ENCODE measurements at regions not wholly inside any gene's neighbourhood (a gene's known extent, or its start where the extent isn't known, plus 50 kb on each side); places are given as distances from the start of the nearest gene placed in this dataset.

DNA sequence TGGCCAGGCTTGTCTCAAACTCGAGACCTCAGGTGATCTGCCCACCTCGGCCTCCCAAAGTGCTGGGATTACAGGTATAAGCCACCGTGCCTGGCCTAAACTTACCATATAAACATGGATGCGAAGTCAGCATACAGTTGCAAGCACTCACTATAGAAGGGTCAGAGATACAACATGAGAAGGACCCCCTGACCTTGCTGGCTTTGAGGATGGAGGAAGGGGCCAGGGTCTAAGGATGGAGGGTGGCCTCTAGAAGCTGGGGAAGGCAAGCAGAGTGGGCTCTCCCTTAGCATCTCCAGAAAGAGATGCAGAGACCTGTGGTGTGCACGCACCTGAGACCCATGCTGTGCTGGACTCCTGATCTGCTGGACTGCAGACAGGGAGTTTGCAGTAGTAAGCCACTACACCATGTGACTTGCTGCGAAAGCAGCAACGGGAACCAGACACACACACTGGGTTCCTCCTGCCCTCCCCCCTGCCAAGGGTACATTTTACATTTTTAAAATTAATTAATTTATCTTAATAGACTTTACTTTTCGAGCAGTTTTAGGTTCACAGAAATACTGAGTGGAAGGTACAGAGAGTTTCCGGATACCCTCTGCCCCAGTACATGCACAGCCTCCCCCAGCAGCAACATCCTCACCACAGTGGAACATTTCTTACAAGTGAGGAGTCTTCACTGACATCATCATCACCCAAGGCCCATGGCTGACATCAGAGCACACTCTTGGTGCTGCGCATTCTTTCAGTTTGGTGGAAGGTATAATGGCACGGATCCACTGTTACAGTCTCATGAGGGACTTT, 170.1 kb upstream of the B3GAT1 start:
- H3K36me3 Mint-ChIP-seq: no peaks in the 10 kb centered on the region
- H3K4me3 Mint-ChIP-seq: no peak overlapping the region
- DNase-seq (ENCODE audit: low spot score) (no peak), ATAC-seq (no peak)
- TF ChIP-seq SMAD4 (CRISPR knock-in tag; IDR thresholded peaks at IDR 0.05) (no peak), CREB1 (CRISPR knock-in tag; IDR thresholded peaks at IDR 0.05) (no peak), ESRRA (CRISPR knock-in tag; IDR thresholded peaks at IDR 0.05; ENCODE audit: borderline replicate concordance) (no peak), NR1H2 (CRISPR knock-in tag; IDR thresholded peaks at IDR 0.05) (no peak), HMGA2 (CRISPR knock-in tag; IDR thresholded peaks at IDR 0.05) (no peak), RORB (CRISPR knock-in tag; IDR thresholded peaks at IDR 0.05) (no peak)
- TF ChIP-seq, protein P1, sequence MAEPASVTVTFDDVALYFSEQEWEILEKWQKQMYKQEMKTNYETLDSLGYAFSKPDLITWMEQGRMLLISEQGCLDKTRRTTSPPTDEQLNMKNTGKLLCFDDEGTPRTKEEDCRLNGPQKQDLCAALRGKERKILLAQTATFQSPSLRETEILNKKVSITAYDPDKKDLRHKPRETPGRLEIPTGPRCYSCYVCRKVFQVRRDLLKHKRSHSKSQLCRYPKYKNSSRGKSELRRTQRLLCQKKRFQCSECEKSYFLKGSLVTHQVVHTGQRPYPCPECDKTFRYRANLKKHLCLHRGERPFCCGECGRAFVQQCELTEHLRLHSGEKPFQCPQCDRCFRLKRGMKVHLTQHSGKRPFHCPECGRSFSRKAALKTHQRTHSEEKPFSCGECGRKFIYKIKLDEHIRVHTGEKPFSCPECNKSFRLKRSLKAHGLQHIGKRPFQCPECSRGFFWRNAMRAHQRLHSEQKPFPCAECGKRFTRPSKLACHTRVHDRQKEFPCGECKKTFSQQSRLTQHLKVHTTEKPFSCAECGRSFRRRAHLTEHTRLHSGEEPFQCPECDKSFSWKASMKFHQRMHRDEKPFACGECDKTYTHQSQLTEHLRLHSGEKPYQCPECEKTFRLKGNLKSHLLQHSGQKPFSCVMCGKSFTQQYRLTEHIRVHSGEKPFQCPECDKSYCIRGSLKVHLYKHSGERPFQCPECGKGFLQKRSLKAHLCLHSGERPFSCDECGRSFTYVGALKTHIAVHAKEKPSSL (CRISPR knock-in tag; conservative IDR thresholded peaks at IDR 0.05): no peak
- TF ChIP-seq, protein P2, sequence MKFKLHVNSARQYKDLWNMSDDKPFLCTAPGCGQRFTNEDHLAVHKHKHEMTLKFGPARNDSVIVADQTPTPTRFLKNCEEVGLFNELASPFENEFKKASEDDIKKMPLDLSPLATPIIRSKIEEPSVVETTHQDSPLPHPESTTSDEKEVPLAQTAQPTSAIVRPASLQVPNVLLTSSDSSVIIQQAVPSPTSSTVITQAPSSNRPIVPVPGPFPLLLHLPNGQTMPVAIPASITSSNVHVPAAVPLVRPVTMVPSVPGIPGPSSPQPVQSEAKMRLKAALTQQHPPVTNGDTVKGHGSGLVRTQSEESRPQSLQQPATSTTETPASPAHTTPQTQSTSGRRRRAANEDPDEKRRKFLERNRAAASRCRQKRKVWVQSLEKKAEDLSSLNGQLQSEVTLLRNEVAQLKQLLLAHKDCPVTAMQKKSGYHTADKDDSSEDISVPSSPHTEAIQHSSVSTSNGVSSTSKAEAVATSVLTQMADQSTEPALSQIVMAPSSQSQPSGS (CRISPR knock-in tag; IDR thresholded peaks at IDR 0.05; ENCODE audit: borderline replicate concordance, low read depth): no peak
- TF ChIP-seq, protein P3, sequence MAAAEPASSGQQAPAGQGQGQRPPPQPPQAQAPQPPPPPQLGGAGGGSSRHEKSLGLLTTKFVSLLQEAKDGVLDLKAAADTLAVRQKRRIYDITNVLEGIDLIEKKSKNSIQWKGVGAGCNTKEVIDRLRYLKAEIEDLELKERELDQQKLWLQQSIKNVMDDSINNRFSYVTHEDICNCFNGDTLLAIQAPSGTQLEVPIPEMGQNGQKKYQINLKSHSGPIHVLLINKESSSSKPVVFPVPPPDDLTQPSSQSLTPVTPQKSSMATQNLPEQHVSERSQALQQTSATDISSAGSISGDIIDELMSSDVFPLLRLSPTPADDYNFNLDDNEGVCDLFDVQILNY (CRISPR knock-in tag; IDR thresholded peaks at IDR 0.05): no peak
- H3K27me3 Mint-ChIP-seq (ENCODE audit: low read depth): peaks cover 4% of the 10 kb centered on the region; the same call in 1 of the 2 replicates
- H3K27ac Mint-ChIP-seq: no peak overlapping the region
- peaks cover 14% of the 10 kb centered on the region for H3K4me1 Mint-ChIP-seq
- POLR2A ChIA-PET: interaction anchor here (0.7 kb wide), 1 partner anchor 60 kb away, joined by 4 read pairs; no protein-coding TSS in a partner anchor
- CTCF ChIA-PET: no interaction called here
- H3K9me3 Mint-ChIP-seq: no peaks in the 10 kb centered on the region

DNA sequence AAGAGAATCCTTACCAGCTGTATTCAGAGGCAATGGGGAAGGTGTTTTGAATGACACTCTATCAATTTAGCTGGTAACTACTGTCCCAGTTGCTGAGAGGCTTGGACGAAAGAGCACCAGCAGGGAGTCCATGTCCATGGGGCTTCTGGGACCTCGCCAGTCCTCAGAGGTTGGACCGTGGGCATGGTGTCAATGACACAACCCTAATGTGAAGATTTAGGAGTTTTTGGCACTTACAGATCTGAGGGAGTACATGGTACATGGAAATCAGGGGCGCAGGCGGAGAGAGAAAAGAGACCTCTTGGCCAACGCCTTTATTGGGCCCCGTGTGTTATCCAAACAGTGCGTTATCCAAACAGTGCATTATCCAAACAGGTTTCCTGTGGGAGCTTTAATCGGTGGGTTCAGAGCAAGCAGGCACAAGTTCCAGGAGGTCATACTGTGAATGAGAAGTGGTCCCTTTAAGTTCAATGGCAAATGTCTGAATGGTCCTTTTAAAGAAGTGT, 169.1 kb upstream of the B3GAT1 start:
- Mint-ChIP-seq H3K9me3 (no peaks in the 10 kb centered on the region), H3K27me3 (ENCODE audit: low read depth) (no peaks in the 10 kb centered on the region), H3K4me1 (peaks cover 15% of the 10 kb centered on the region), H3K4me3 (no peak overlapping the region), H3K36me3 (no peaks in the 10 kb centered on the region), H3K27ac (no peak overlapping the region)
- ChIA-PET POLR2A (no interaction called here), CTCF (no interaction called here)
- ATAC-seq: no peak
- DNase-seq (ENCODE audit: low spot score): no peak
- no peak for TF ChIP-seq JAZF1 (CRISPR knock-in tag; IDR thresholded peaks at IDR 0.05)
- TF ChIP-seq NR1H2 (CRISPR knock-in tag; IDR thresholded peaks at IDR 0.05): no peak
- TF ChIP-seq, protein P4, sequence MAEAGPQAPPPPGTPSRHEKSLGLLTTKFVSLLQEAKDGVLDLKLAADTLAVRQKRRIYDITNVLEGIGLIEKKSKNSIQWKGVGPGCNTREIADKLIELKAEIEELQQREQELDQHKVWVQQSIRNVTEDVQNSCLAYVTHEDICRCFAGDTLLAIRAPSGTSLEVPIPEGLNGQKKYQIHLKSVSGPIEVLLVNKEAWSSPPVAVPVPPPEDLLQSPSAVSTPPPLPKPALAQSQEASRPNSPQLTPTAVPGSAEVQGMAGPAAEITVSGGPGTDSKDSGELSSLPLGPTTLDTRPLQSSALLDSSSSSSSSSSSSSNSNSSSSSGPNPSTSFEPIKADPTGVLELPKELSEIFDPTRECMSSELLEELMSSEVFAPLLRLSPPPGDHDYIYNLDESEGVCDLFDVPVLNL (CRISPR knock-in tag; IDR thresholded peaks at IDR 0.05; ENCODE audit: borderline replicate concordance, low read depth): no peak
- TF ChIP-seq ETV6 (CRISPR knock-in tag; IDR thresholded peaks at IDR 0.05): no peak
- no peak for TF ChIP-seq ZNF396 (CRISPR knock-in tag; IDR thresholded peaks at IDR 0.05; ENCODE audit: borderline replicate concordance)
- TF ChIP-seq, protein P5, sequence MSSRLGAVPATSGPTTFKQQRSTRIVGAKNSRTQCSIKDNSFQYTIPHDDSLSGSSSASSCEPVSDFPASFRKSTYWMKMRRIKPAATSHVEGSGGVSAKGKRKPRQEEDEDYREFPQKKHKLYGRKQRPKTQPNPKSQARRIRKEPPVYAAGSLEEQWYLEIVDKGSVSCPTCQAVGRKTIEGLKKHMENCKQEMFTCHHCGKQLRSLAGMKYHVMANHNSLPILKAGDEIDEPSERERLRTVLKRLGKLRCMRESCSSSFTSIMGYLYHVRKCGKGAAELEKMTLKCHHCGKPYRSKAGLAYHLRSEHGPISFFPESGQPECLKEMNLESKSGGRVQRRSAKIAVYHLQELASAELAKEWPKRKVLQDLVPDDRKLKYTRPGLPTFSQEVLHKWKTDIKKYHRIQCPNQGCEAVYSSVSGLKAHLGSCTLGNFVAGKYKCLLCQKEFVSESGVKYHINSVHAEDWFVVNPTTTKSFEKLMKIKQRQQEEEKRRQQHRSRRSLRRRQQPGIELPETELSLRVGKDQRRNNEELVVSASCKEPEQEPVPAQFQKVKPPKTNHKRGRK (CRISPR knock-in tag; IDR thresholded peaks at IDR 0.05; ENCODE audit: borderline replicate concordance): no peak
- no peak for TF ChIP-seq ZNF423 (CRISPR knock-in tag; IDR thresholded peaks at IDR 0.05)

All from WTC11 (cell line).